PFSK-1 (cell line): ENCODE measurements at regions not wholly inside any gene's neighbourhood (a gene's known extent, or its start where the extent isn't known, plus 50 kb on each side); places are given as distances from the start of the nearest gene placed in this dataset.

ENCODE experiments used
- FOXP2 ChIP-seq: optimal IDR thresholded peaks from 2 replicates; pipeline ENCODE3; 2011; ENCODE audit warnings: borderline replicate concordance, control low read depth, inconsistent platforms; ENCODE audit not compliant: insufficient read depth; ENCODE audit errors: extremely low read length, extremely low read depth
- POLR2AphosphoS5 ChIP-seq: IDR thresholded peaks from 2 replicates; pipeline ENCODE4 v1.6.1; 2012; ENCODE audit warnings: low read depth, mild to moderate bottlenecking, control low read depth, low read length, moderate library complexity
- SIN3A ChIP-seq: IDR thresholded peaks from 2 replicates; pipeline ENCODE4 v1.6.1; 2012; ENCODE audit warnings: mild to moderate bottlenecking, low read length, moderate library complexity, borderline replicate concordance; ENCODE audit not compliant: insufficient read depth
- TAF1 ChIP-seq: IDR thresholded peaks from 2 replicates; pipeline ENCODE4 v1.6.1; 2012; ENCODE audit warnings: low read length, control low read depth, borderline replicate concordance; ENCODE audit not compliant: insufficient read depth
- TF ChIP-seq, protein P1 (sequence below), 2 experiments: IDR thresholded peaks; 2 replicates each; pipeline versions ENCODE4 v1.6.1 to v1.8.0; 2011 to 2012; ENCODE audit warnings: low read depth in 2 of 2, low read length in 2 of 2, control low read depth in 1 of 2, inconsistent platforms in 1 of 2, mild to moderate bottlenecking in 1 of 2, moderate library complexity in 1 of 2; ENCODE audit not compliant: insufficient read depth in 1 of 2

DNA sequence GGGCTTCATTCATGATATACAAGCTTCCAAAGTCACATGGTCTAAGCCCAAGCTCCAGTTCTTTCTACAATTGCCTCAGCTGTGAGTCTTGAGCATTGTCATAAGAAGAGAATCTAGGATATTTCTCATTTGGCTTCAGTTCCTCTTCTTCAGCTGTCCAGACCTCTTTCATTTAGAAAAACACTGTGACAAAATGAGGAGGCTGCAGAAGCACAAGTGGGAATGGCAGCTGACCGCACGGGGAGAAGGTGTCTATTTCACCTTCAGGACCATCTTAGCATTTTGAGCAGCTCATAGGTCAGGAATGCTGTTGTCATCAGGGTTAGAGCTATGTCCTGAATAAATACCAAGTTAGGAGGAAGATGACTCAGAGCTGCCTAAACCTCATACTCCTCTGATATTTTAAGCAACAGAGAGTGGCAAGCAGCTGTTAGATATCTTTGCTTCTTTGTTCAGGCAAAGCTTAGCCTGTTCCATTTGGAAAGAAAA is 390.1 kb upstream of the CITED2 start:
- TF ChIP-seq TAF1: no peak
- TF ChIP-seq FOXP2: peak; percentile 12
- TF ChIP-seq POLR2AphosphoS5: no peak

DNA sequence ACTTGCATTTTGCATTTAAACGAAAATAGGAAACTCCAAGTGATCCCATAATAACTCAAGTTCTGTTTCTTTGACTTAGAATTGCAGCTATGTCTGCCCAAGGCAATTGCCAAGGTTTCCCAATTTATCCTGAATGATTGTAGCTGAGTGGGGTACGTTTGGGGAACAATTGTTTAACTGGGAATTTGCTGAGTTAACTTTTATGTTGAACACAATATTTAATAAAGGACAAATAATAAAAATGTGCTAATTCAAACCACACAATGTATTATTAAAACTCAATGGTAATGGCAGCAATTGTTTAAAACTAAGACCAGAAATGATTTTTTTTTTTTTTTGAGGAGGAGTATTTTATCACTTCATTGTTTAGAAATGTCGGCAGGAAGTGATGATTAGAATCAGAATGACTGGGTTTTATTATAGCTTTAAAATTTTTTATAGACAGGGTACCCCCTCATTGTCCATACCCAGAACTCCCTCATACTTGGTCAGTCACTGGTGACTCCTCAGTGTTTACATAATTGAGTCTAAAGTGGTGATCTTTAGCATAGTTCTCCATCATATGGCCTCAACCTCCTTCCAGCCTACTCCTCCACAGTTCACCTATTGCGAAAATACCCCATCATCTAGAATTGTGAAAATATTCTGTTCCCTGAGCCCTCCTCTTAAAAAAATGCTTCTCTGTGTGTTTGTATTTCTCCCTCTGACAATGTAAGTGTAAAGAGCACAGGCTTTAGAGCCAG is 389.2 kb upstream of the CITED2 start:
- TF ChIP-seq SIN3A (no peak), POLR2AphosphoS5 (no peak), FOXP2 (no peak), TAF1 (no peak)
- TF ChIP-seq, protein P1, sequence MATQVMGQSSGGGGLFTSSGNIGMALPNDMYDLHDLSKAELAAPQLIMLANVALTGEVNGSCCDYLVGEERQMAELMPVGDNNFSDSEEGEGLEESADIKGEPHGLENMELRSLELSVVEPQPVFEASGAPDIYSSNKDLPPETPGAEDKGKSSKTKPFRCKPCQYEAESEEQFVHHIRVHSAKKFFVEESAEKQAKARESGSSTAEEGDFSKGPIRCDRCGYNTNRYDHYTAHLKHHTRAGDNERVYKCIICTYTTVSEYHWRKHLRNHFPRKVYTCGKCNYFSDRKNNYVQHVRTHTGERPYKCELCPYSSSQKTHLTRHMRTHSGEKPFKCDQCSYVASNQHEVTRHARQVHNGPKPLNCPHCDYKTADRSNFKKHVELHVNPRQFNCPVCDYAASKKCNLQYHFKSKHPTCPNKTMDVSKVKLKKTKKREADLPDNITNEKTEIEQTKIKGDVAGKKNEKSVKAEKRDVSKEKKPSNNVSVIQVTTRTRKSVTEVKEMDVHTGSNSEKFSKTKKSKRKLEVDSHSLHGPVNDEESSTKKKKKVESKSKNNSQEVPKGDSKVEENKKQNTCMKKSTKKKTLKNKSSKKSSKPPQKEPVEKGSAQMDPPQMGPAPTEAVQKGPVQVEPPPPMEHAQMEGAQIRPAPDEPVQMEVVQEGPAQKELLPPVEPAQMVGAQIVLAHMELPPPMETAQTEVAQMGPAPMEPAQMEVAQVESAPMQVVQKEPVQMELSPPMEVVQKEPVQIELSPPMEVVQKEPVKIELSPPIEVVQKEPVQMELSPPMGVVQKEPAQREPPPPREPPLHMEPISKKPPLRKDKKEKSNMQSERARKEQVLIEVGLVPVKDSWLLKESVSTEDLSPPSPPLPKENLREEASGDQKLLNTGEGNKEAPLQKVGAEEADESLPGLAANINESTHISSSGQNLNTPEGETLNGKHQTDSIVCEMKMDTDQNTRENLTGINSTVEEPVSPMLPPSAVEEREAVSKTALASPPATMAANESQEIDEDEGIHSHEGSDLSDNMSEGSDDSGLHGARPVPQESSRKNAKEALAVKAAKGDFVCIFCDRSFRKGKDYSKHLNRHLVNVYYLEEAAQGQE (IDR thresholded peaks at IDR 0.05; ENCODE audit: insufficient read depth in 1 of 2, low read depth in 2 of 2, low read length in 2 of 2): no peak

DNA sequence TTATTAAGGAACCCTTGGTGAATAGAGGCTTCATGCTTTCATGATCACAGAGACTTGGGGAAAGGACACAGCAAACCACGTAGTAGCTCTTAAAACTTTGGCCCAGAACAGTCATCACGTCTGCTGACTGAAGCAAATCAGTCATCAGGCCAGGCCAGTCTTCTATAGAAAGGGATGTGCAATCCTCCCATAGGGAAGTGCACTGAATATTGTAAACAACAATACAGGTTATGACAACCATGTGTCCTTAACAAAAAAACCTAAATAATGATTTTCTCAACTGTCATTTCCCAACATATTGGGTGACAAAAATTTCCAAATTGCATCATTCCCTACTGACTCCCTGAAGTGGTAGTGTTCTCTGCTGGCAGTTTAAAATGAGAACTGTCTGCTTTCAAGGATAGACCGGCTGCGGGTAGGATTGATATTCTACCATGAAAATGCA is 388.2 kb upstream of the CITED2 start:
- TF ChIP-seq FOXP2: no peak
- TF ChIP-seq TAF1: no peak
- TF ChIP-seq, protein P1 (IDR thresholded peaks at IDR 0.05; ENCODE audit: insufficient read depth in 1 of 2, low read depth in 2 of 2, low read length in 2 of 2): no peak
- no peak for TF ChIP-seq POLR2AphosphoS5
- no peak for TF ChIP-seq SIN3A

DNA sequence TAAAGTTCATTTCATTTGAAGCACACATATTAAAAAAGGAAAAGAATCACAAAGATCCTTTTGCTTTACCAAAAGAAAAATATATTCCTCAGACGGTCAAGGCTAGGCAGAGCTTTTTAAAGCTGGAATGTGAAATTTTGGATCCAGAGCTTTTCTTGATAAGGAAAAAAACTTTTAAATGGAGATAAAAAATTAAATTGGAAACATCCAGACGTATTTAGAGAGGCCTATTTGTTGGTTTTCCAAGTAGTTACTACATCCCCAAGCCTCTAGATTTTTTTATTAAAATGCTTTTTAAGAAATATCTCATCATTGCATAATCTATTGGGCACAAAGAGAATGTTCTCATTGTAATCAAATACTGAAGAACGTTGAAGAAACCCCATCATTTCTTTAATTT is 385.7 kb upstream of the CITED2 start:
- TF ChIP-seq FOXP2: no peak
- TF ChIP-seq TAF1: no peak
- no peak for TF ChIP-seq SIN3A
- TF ChIP-seq, protein P1 (IDR thresholded peaks at IDR 0.05; ENCODE audit: insufficient read depth in 1 of 2, low read depth in 2 of 2, low read length in 2 of 2): no peak
- no peak for TF ChIP-seq POLR2AphosphoS5

DNA sequence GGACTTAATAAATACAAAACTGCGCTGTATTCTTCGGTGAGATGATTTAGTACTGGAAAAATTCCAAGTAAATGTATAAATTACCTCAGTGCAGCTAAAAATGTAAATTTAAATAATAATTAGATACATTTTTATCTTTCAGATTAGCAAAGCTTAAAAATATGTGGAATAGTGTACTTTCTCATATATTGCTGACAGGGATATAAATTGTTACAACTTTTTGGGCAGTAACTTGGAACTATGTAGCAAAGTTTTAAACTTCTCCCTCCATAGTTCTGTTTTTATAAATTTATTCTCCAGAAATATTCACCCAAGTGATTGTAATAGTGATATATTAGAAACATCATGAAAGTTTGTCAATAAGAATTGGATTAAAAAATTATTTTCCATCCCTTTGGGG is 384.6 kb upstream of the CITED2 start:
- TF ChIP-seq FOXP2 (no peak), POLR2AphosphoS5 (no peak), SIN3A (no peak), TAF1 (no peak)
- TF ChIP-seq, protein P1 (IDR thresholded peaks at IDR 0.05; ENCODE audit: insufficient read depth in 1 of 2, low read depth in 2 of 2, low read length in 2 of 2): no peak
